ENCODE measurements at regions not wholly inside any gene's neighbourhood (a gene's known extent, or its start where the extent isn't known, plus 50 kb on each side); places are given as distances from the start of the nearest gene placed in this dataset.

DNA sequence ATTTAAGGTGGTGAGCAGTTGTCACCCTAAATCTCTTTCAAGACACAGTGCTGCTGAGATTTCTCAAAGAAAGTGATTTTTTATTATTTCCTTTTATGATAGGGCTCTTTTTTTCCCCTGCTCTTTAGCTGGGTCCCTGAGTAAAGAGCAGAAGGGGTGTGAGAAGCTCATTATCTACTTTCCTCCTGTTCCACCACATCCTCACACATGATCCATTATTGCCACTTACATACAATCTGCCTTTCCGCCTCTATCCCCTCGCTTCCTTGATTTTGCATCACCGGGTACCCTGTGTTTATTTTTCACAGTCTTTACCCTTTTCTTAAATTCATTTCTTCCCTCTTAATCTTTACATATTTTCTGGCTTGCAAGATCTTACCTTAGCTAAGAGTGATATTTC is 93.9 kb upstream of the CCDC85A start:
- Histone ChIP-seq H3K9ac (ENCODE audit: low read depth, low read length) (no peak overlapping the region), H2BK15ac (ENCODE audit: low read depth, low read length) (no peak overlapping the region), H2AK5ac (ENCODE audit: low read depth, low read length) (no peak overlapping the region), H3K56ac (ENCODE audit: extremely low read depth, insufficient read depth, low read length) (no peak overlapping the region), H3K4ac (ENCODE audit: low read depth, low read length) (no peak overlapping the region), H3K36me3 (ENCODE audit: control insufficient read depth, insufficient read depth, low read length) (no peaks in the 10 kb centered on the region), H3K9me1 (ENCODE audit: insufficient read depth, low read length) (no peaks in the 10 kb centered on the region), H3K23ac (ENCODE audit: low read depth, low read length) (no peak overlapping the region), H4K5ac (ENCODE audit: low read depth, low read length) (no peak overlapping the region), H2BK5ac (ENCODE audit: low read depth, low read length, poor library complexity, severe bottlenecking) (no peak overlapping the region), H4K20me1 (ENCODE audit: insufficient read depth, low read length) (no peaks in the 10 kb centered on the region), H3K27me3 (ENCODE audit: control insufficient read depth, insufficient read depth, low read length) (no peaks in the 10 kb centered on the region; the same call in 1 of the 2 replicates), H3K14ac (replicated peaks; ENCODE audit: low read depth, low read length) (no peak overlapping the region), H4K91ac (ENCODE audit: insufficient read depth, low read depth, low read length) (no peak overlapping the region), H2AK9ac (replicated peaks; ENCODE audit: low read depth, low read length, poor library complexity) (no peak overlapping the region), H4K8ac (ENCODE audit: low read depth in 2 of 2, low read length in 2 of 2) (no peak overlapping the region), H2AFZ (replicated peaks; ENCODE audit: low read length, poor library complexity) (no peak overlapping the region), H3K4me2 (ENCODE audit: low read depth, low read length) (no peak overlapping the region), H3K4me3 (ENCODE audit: insufficient read depth, low read depth, low read length) (no peak overlapping the region), H3K79me1 (ENCODE audit: low read depth in 1 of 2, low read length in 2 of 2) (no peaks in the 10 kb centered on the region), H3K9me3 (ENCODE audit: control insufficient read depth, insufficient read depth, low read length) (no peaks in the 10 kb centered on the region), H3K4me1 (ENCODE audit: control insufficient read depth, insufficient read depth, low read length) (no peaks in the 10 kb centered on the region), H3K27ac (ENCODE audit: insufficient read depth, low read length) (no peak overlapping the region), H2BK120ac (ENCODE audit: low read depth, low read length) (no peak overlapping the region), H2BK20ac (ENCODE audit: low read depth, low read length) (no peak overlapping the region), H3K18ac (ENCODE audit: low read depth, low read length) (no peak overlapping the region)
- ChIA-PET POLR2A (ENCODE audit: unreplicated experiment) (no interaction called here), CTCF (no interaction called here)
- no TSS peak for BruUV-seq (replicated peaks)
- 50% methylated on average over 3 of the region's 3 CpGs; no CpG with 5 or more reads in 1 of the 2 experiments for WGBS, 2 experiments (ENCODE audit: extremely low coverage in 2 of 2, insufficient read length in 1 of 2)
- no peak for TF ChIP-seq FOS (IDR thresholded peaks at IDR 0.05; ENCODE audit: low read depth, low read length)
- TF ChIP-seq RCOR1 (IDR thresholded peaks at IDR 0.05; ENCODE audit: insufficient replicate concordance, low read length): no peak
- TF ChIP-seq CHD1 (IDR thresholded peaks at IDR 0.05; ENCODE audit: low read depth, low read length): no peak
- TF ChIP-seq CEBPB (IDR thresholded peaks at IDR 0.05; ENCODE audit: low read depth, low read length): no peak
- no peak for TF ChIP-seq BHLHE40 (IDR thresholded peaks at IDR 0.05; ENCODE audit: low read depth, low read length)
- TF ChIP-seq SMC3 (IDR thresholded peaks at IDR 0.05; ENCODE audit: low read depth, low read length): no peak
- TF ChIP-seq POLR2A (IDR thresholded peaks at IDR 0.05; ENCODE audit: low read depth, low read length): no peak
- TF ChIP-seq MAZ (IDR thresholded peaks at IDR 0.05; ENCODE audit: borderline replicate concordance, low read depth, low read length): no peak
- TF ChIP-seq MAFK (IDR thresholded peaks at IDR 0.05; ENCODE audit: low read depth, low read length): no peak
- ATAC-seq (ENCODE audit: low read depth) (no peak), DNase-seq (no peak)
- intact Hi-C loops (cut with micrococcal nuclease) (no loop called here), in situ Hi-C loops (cut with MboI; ENCODE audit: low sequenced_read_pairs) (no loop called here), dilution Hi-C loops (cut with HindIII; ENCODE audit: low sequenced_read_pairs, unreplicated experiment) (no loop called here)

Measured in IMR-90 (cell line).